Caco-2 (cell line): ENCODE measurements at regions not wholly inside any gene's neighbourhood (a gene's known extent, or its start where the extent isn't known, plus 50 kb on each side); places are given as distances from the start of the nearest gene placed in this dataset.

Experiments used
- BruUV-seq: library from RNA; stranded (reverse); fragments of 400-500 nt; replicated peaks from 2 replicates; lab custom pipeline; 2021; lab: Mats Ljungman, UMichigan
- CTCF ChIA-PET: fragments of 300-600 bp; sonication (Branson Sonifier 250); formaldehyde crosslinking; loops from one replicate; lab custom pipeline; 2022; ENCODE audit warnings: antibody characterized with exemption; lab: Charles Lee
- POLR2A ChIA-PET: fragments of 300-600 bp; sonication (Branson Sonifier 250); formaldehyde crosslinking; loops from one replicate; lab custom pipeline; 2022; ENCODE audit warnings: antibody characterized with exemption; lab: Charles Lee
- DNase-seq, 2 experiments: peaks; one replicate each; pipeline versions ENCODE4 v3.0.0 to v3.0.0-alpha.2; 2020 to 2022
- H3K27me3 ChIP-seq: replicated peaks from 2 replicates; pipeline ENCODE4 v1.6.0; 2011; ENCODE audit warnings: low read length; ENCODE audit not compliant: control insufficient read depth, insufficient read depth
- H3K36me3 ChIP-seq: 2 replicates; pipeline ENCODE4 v1.5.1; 2011; ENCODE audit warnings: low read length; ENCODE audit not compliant: control insufficient read depth, insufficient read depth
- H3K4me1 ChIP-seq: fragments of 250-450 bp; sonication (Bioruptor Pico); 2 replicates; pipeline ENCODE4 v1.5.1; 2020; ENCODE audit warnings: mild to moderate bottlenecking
- H3K4me3 ChIP-seq: 2 replicates; pipeline ENCODE4 v1.5.1; 2011; ENCODE audit warnings: low read depth, mild to moderate bottlenecking, control low read depth, low read length
- H3K9me3 ChIP-seq: fragments of 250-450 bp; sonication (Bioruptor Pico); 2 replicates; pipeline ENCODE4 v1.5.1; 2020; ENCODE audit warnings: mild to moderate bottlenecking, moderate library complexity
- H3K27ac Mint-ChIP-seq: one replicate; pipeline ENCODE4 v1.8.0; 2022; ENCODE audit warnings: mixed read lengths; ENCODE audit not compliant: unreplicated experiment
- H3K27me3 Mint-ChIP-seq: one replicate; pipeline ENCODE4 v1.8.0; 2022; ENCODE audit warnings: mixed read lengths; ENCODE audit not compliant: insufficient read depth, unreplicated experiment
- H3K36me3 Mint-ChIP-seq: one replicate; pipeline ENCODE4 v1.8.0; 2022; ENCODE audit warnings: mild to moderate bottlenecking, mixed read lengths; ENCODE audit not compliant: insufficient read depth, unreplicated experiment
- H3K4me1 Mint-ChIP-seq: one replicate; pipeline ENCODE4 v1.8.0; 2022; ENCODE audit warnings: low read depth, mixed read lengths; ENCODE audit not compliant: unreplicated experiment
- H3K4me3 Mint-ChIP-seq: one replicate; pipeline ENCODE4 v1.8.0; 2022; ENCODE audit warnings: mild to moderate bottlenecking, moderate library complexity, mixed read lengths; ENCODE audit not compliant: unreplicated experiment
- H3K9me3 Mint-ChIP-seq: one replicate; pipeline ENCODE4 v1.8.0; 2022; ENCODE audit warnings: mixed read lengths; ENCODE audit not compliant: unreplicated experiment
- CTCF ChIP-seq, 2 experiments: fragments of 200-600 bp in 1 of 2; IDR thresholded peaks; 1 replicate in 1 of 2; 2 replicates in 1 of 2; pipeline versions ENCODE4 v1.5.1 to v1.8.0; 2011 to 2022; ENCODE audit warnings: antibody characterized with exemption in 1 of 2, control low read depth in 1 of 2, inconsistent platforms in 1 of 2, low read depth in 1 of 2, low read length in 1 of 2, mild to moderate bottlenecking in 1 of 2, moderate library complexity in 1 of 2; ENCODE audit not compliant: insufficient read depth in 1 of 2, severe bottlenecking in 1 of 2, unreplicated experiment in 1 of 2
- intact Hi-C: fragments of 100-400 bp; cut with micrococcal nuclease; formaldehyde crosslinking; loops from one replicate; pipeline ENCODE4 v1.10.0; 2022; ENCODE audit not compliant: unreplicated experiment

- DNase-seq: peak; percentile 47 to 53
- Histone ChIP-seq H3K4me3 (no peak overlapping the region), H3K36me3 (no peaks in the 10 kb centered on the region), H3K27me3 (no peaks in the 10 kb centered on the region), H3K9me3 (no peaks in the 10 kb centered on the region), H3K4me1 (peaks cover 3% of the 10 kb centered on the region; the same call in 1 of the 2 replicates)
- no TSS peak for BruUV-seq
- intact Hi-C loops: no loop called here
- Mint-ChIP-seq H3K9me3 (no peaks in the 10 kb centered on the region), H3K27me3 (peaks cover 4% of the 10 kb centered on the region), H3K36me3 (no peaks in the 10 kb centered on the region), H3K4me1 (no peaks in the 10 kb centered on the region), H3K27ac (peak overlapping the region; percentile 42), H3K4me3 (peak overlapping the region; percentile 6)
- ChIA-PET POLR2A (no interaction called here), CTCF (no interaction called here)
- TF ChIP-seq CTCF (IDR thresholded peaks at IDR 0.05; ENCODE audit: insufficient read depth in 1 of 2, low read depth in 1 of 2, low read length in 1 of 2, severe bottlenecking in 1 of 2, unreplicated experiment in 1 of 2): no peak
Observed at GRCh38 chr15:47384341-47384740, 333.0 kb upstream of the SEMA6D start.

GRCh38 chr15:47384776-47385175, 332.5 kb upstream of the SEMA6D start:
- Mint-ChIP-seq H3K36me3 (no peaks in the 10 kb centered on the region), H3K4me3 (no peak overlapping the region), H3K4me1 (no peaks in the 10 kb centered on the region), H3K27ac (no peak overlapping the region), H3K9me3 (no peaks in the 10 kb centered on the region), H3K27me3 (peaks cover 4% of the 10 kb centered on the region)
- ChIA-PET POLR2A (no interaction called here), CTCF (no interaction called here)
- DNase-seq: no peak
- no TSS peak for BruUV-seq
- H3K36me3 ChIP-seq: no peaks in the 10 kb centered on the region
- no peaks in the 10 kb centered on the region for H3K9me3 ChIP-seq
- H3K4me3 ChIP-seq: no peak overlapping the region
- no peak for TF ChIP-seq CTCF (IDR thresholded peaks at IDR 0.05; ENCODE audit: insufficient read depth in 1 of 2, low read depth in 1 of 2, low read length in 1 of 2, severe bottlenecking in 1 of 2, unreplicated experiment in 1 of 2)
- peaks cover 3% of the 10 kb centered on the region; the same call in 1 of the 2 replicates for H3K4me1 ChIP-seq
- H3K27me3 ChIP-seq: no peaks in the 10 kb centered on the region
- intact Hi-C loops: no loop called here

GRCh38 chr15:47386459-47386858, 330.8 kb upstream of the SEMA6D start:
- Histone ChIP-seq H3K27me3 (no peaks in the 10 kb centered on the region), H3K9me3 (no peaks in the 10 kb centered on the region), H3K4me3 (no peak overlapping the region), H3K4me1 (peaks cover 3% of the 10 kb centered on the region; the same call in 1 of the 2 replicates), H3K36me3 (no peaks in the 10 kb centered on the region)
- Mint-ChIP-seq H3K27ac (no peak overlapping the region), H3K27me3 (peaks cover 9% of the 10 kb centered on the region), H3K9me3 (no peaks in the 10 kb centered on the region), H3K4me3 (no peak overlapping the region), H3K4me1 (no peaks in the 10 kb centered on the region), H3K36me3 (no peaks in the 10 kb centered on the region)
- TF ChIP-seq CTCF (IDR thresholded peaks at IDR 0.05; ENCODE audit: insufficient read depth in 1 of 2, low read depth in 1 of 2, low read length in 1 of 2, severe bottlenecking in 1 of 2, unreplicated experiment in 1 of 2): no peak
- intact Hi-C loops: no loop called here
- ChIA-PET CTCF (no interaction called here), POLR2A (no interaction called here)
- BruUV-seq: no TSS peak
- no peak for DNase-seq
